Loucy (cell line): ENCODE measurements at regions not wholly inside any gene's neighbourhood (a gene's known extent, or its start where the extent isn't known, plus 50 kb on each side); places are given as distances from the start of the nearest gene placed in this dataset.

Source experiments
- CTCF ChIP-seq: fragments of 200-600 bp; sonication (generic); conservative IDR thresholded peaks from 2 replicates; pipeline ENCODE4 v1.5.1; 2014; ENCODE audit warnings: mild to moderate bottlenecking, antibody characterized with exemption, low read length
- EZH2phosphoT487 ChIP-seq: fragments of 200-600 bp; IDR thresholded peaks from 2 replicates; pipeline ENCODE4 v1.6.1; 2018; ENCODE audit warnings: antibody characterized with exemption, mild to moderate bottlenecking, moderate library complexity, borderline replicate concordance

- TF ChIP-seq CTCF = no peak
- no peak for TF ChIP-seq EZH2phosphoT487
These were observed 55.2 kb downstream of the CNTN3 start for GRCh38 chr3:74559261-74559660.
